SK-N-MC (cell line): ENCODE measurements at regions not wholly inside any gene's neighbourhood (a gene's known extent, or its start where the extent isn't known, plus 50 kb on each side); places are given as distances from the start of the nearest gene placed in this dataset.

ENCODE experiments used
- EZH2 ChIP-seq: fragments of 200-600 bp; sonication (generic); IDR thresholded peaks from one replicate; pipeline ENCODE4 v1.6.1; 2017; ENCODE audit warnings: antibody characterized with exemption
- FOXP2 ChIP-seq: optimal IDR thresholded peaks from 2 replicates; pipeline ENCODE3; 2011; ENCODE audit warnings: mild to moderate bottlenecking, moderate library complexity; ENCODE audit not compliant: insufficient read depth; ENCODE audit errors: extremely low read length, control extremely low read depth
- POLR2AphosphoS5 ChIP-seq: IDR thresholded peaks from 2 replicates; pipeline ENCODE4 v1.6.1; 2012; ENCODE audit warnings: mild to moderate bottlenecking, low read depth, low read length, borderline replicate concordance

- no peak for TF ChIP-seq POLR2AphosphoS5
- no peak for TF ChIP-seq FOXP2
- no peak for TF ChIP-seq EZH2
These were observed 534.2 kb upstream of the GJE1 start for GRCh38 chr6:141598487-141598886.
